ENCODE measurements at regions not wholly inside any gene's neighbourhood (a gene's known extent, or its start where the extent isn't known, plus 50 kb on each side); places are given as distances from the start of the nearest gene placed in this dataset.
A peak's percentile ranks its signal among the peaks of the same experiment; 100 is the strongest.

Small RNA genes in the stretch of these regions (small RNA-seq; reads per million reads assigned to genes)
- gene RNA5-8SP6 (ENCODE audit: insufficient read depth), result 2.1 reads per million, percentile 17 among the genes with 10 or more reads in this experiment

Measured in H1 (cell line).